ENCODE measurements at regions not wholly inside any gene's neighbourhood (a gene's known extent, or its start where the extent isn't known, plus 50 kb on each side); places are given as distances from the start of the nearest gene placed in this dataset.

DNA sequence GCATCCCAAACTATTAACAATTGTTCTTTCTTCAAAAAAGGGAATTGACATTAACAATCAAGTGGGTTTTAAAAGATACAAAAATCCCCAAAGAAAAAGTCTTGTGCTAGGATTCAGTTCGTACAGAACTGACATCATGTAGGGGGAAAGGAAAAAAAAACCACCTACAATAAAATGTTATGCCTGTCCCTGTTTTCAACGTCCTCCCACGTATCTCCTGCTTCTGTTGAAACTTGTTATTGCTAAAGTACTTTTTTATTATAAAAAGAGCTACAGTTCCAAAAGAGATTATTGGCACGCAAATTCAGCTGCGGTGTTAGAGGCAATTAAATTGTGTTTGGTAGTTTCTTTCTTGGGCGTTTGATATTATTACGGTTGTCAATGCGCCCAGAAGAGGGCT lies 102.8 kb upstream of the PHACTR1 start:
- TF ChIP-seq, protein P1, sequence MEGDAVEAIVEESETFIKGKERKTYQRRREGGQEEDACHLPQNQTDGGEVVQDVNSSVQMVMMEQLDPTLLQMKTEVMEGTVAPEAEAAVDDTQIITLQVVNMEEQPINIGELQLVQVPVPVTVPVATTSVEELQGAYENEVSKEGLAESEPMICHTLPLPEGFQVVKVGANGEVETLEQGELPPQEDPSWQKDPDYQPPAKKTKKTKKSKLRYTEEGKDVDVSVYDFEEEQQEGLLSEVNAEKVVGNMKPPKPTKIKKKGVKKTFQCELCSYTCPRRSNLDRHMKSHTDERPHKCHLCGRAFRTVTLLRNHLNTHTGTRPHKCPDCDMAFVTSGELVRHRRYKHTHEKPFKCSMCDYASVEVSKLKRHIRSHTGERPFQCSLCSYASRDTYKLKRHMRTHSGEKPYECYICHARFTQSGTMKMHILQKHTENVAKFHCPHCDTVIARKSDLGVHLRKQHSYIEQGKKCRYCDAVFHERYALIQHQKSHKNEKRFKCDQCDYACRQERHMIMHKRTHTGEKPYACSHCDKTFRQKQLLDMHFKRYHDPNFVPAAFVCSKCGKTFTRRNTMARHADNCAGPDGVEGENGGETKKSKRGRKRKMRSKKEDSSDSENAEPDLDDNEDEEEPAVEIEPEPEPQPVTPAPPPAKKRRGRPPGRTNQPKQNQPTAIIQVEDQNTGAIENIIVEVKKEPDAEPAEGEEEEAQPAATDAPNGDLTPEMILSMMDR (IDR thresholded peaks at IDR 0.05; ENCODE audit: insufficient read depth, low read length, poor library complexity, severe bottlenecking): no peak
- TF ChIP-seq EZH2phosphoT487 (conservative IDR thresholded peaks at IDR 0.05; ENCODE audit: low read length): no peak
